OCI-LY1 (cell line): ENCODE measurements at regions not wholly inside any gene's neighbourhood (a gene's known extent, or its start where the extent isn't known, plus 50 kb on each side); places are given as distances from the start of the nearest gene placed in this dataset.

Source experiments
- CTCF ChIP-seq: fragments of 200-600 bp; sonication (generic), shearing (Covaris generic); IDR thresholded peaks from 2 replicates; pipeline ENCODE4 v1.5.1; 2017; ENCODE audit warnings: mild to moderate bottlenecking, antibody characterized with exemption, low read length, moderate library complexity, mixed read lengths
- EZH2 ChIP-seq: fragments of 200-600 bp; sonication (generic), shearing (Covaris generic); IDR thresholded peaks from 2 replicates; pipeline ENCODE4 v1.8.0; 2017; ENCODE audit warnings: borderline replicate concordance, mixed run types, mild to moderate bottlenecking, antibody characterized with exemption, low read length, moderate library complexity, mixed read lengths

- no peak for TF ChIP-seq CTCF
- TF ChIP-seq EZH2, result no peak
Measured at GRCh38 chr5:120257358-120257971, 206.6 kb upstream of the PRR16 start.
